Ishikawa (cell line): ENCODE measurements at regions not wholly inside any gene's neighbourhood (a gene's known extent, or its start where the extent isn't known, plus 50 kb on each side); places are given as distances from the start of the nearest gene placed in this dataset.

Experiments used
- CEBPB ChIP-seq: IDR thresholded peaks from 2 replicates; pipeline ENCODE4 v1.6.1; 2012
- CREB1 ChIP-seq: IDR thresholded peaks from 2 replicates; pipeline ENCODE4 v1.6.1; 2012; ENCODE audit warnings: low read depth
- EGR1 ChIP-seq: IDR thresholded peaks from 2 replicates; pipeline ENCODE4 v1.6.1; 2012
- EP300 ChIP-seq: IDR thresholded peaks from 2 replicates; pipeline ENCODE4 v1.6.1; 2012; ENCODE audit warnings: borderline replicate concordance
- FOXM1 ChIP-seq: IDR thresholded peaks from 2 replicates; pipeline ENCODE4 v1.6.1; 2012; ENCODE audit warnings: low read depth, borderline replicate concordance
- NFIC ChIP-seq: IDR thresholded peaks from 2 replicates; pipeline ENCODE4 v1.6.1; 2012
- RAD21 ChIP-seq: IDR thresholded peaks from 2 replicates; pipeline ENCODE4 v1.6.1; 2012; ENCODE audit warnings: low read depth
- REST ChIP-seq: IDR thresholded peaks from 2 replicates; pipeline ENCODE4 v1.6.1; 2012; ENCODE audit warnings: low read depth, mild to moderate bottlenecking
- TAF1 ChIP-seq: IDR thresholded peaks from 2 replicates; pipeline ENCODE4 v1.6.1; 2012; ENCODE audit warnings: low read depth, mild to moderate bottlenecking
- TEAD4 ChIP-seq: IDR thresholded peaks from 2 replicates; pipeline ENCODE4 v1.6.1; 2012
- TF ChIP-seq, protein P1 (sequence below): IDR thresholded peaks from 2 replicates; pipeline ENCODE4 v1.6.1; 2012
- TF ChIP-seq, protein P2 (sequence below): IDR thresholded peaks from 2 replicates; pipeline ENCODE4 v1.6.1; 2012

GRCh38 chr10:124172181-124172916, 79.0 kb upstream of the CHST15 start:
- no peak for TF ChIP-seq CEBPB
- TF ChIP-seq EP300 = no peak
- TF ChIP-seq FOXM1 = no peak
- no peak for TF ChIP-seq TEAD4
- no peak for TF ChIP-seq TAF1
- TF ChIP-seq RAD21 = no peak
- no peak for TF ChIP-seq CREB1
- no peak for TF ChIP-seq REST
- TF ChIP-seq EGR1 = no peak
- TF ChIP-seq, protein P1, sequence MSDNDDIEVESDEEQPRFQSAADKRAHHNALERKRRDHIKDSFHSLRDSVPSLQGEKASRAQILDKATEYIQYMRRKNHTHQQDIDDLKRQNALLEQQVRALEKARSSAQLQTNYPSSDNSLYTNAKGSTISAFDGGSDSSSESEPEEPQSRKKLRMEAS = no peak
- no peak for TF ChIP-seq NFIC
- TF ChIP-seq, protein P2, sequence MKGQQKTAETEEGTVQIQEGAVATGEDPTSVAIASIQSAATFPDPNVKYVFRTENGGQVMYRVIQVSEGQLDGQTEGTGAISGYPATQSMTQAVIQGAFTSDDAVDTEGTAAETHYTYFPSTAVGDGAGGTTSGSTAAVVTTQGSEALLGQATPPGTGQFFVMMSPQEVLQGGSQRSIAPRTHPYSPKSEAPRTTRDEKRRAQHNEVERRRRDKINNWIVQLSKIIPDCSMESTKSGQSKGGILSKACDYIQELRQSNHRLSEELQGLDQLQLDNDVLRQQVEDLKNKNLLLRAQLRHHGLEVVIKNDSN = no peak
